Neural progenitor cell (in vitro differentiated cells): ENCODE measurements at regions not wholly inside any gene's neighbourhood (a gene's known extent, or its start where the extent isn't known, plus 50 kb on each side); places are given as distances from the start of the nearest gene placed in this dataset.

Experiments
- EZH2 ChIP-seq: fragments of 200-600 bp; sonication (generic); IDR thresholded peaks from 2 replicates; pipeline ENCODE4 v1.6.1; 2017; ENCODE audit warnings: antibody characterized with exemption, mild to moderate bottlenecking, moderate library complexity
- EZH2phosphoT487 ChIP-seq: fragments of 200-600 bp; sonication (generic); IDR thresholded peaks from 2 replicates; pipeline ENCODE4 v1.6.1; 2017; ENCODE audit warnings: antibody characterized with exemption
- TF ChIP-seq, protein P1 (sequence below): fragments of 200-600 bp; sonication (generic); IDR thresholded peaks from 2 replicates; pipeline ENCODE4 v1.5.1; 2017; ENCODE audit warnings: antibody characterized with exemption, mild to moderate bottlenecking

DNA sequence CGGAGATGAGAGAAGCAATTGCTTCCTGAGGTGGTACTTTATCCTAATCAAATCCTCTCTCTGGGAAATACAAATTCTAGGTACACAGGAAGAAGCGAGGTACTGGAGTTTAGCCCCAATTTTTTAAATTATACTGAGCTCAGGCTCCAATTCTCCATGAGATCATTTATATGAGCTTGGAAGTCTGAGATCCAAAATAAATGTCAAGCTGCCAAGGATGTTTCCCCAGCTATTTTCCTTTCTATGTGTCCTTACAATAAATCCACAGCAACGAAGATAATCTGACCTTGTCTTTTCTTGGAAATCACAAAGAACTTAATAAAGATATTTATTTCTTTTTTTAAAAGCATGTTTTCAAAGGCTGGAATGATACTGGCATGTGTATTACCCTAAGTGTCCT, 597.3 kb downstream of the GABRG2 start:
- TF ChIP-seq, protein P1, sequence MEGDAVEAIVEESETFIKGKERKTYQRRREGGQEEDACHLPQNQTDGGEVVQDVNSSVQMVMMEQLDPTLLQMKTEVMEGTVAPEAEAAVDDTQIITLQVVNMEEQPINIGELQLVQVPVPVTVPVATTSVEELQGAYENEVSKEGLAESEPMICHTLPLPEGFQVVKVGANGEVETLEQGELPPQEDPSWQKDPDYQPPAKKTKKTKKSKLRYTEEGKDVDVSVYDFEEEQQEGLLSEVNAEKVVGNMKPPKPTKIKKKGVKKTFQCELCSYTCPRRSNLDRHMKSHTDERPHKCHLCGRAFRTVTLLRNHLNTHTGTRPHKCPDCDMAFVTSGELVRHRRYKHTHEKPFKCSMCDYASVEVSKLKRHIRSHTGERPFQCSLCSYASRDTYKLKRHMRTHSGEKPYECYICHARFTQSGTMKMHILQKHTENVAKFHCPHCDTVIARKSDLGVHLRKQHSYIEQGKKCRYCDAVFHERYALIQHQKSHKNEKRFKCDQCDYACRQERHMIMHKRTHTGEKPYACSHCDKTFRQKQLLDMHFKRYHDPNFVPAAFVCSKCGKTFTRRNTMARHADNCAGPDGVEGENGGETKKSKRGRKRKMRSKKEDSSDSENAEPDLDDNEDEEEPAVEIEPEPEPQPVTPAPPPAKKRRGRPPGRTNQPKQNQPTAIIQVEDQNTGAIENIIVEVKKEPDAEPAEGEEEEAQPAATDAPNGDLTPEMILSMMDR, result no peak
- TF ChIP-seq EZH2 (no peak), EZH2phosphoT487 (no peak)
